C4-2B (cell line): ENCODE measurements at regions not wholly inside any gene's neighbourhood (a gene's known extent, or its start where the extent isn't known, plus 50 kb on each side); places are given as distances from the start of the nearest gene placed in this dataset.
"Not testable (repeated sequence)": the region's sequence is repeated elsewhere in the genome, so short reads cannot be mapped to it uniquely, and the experiment has no call there.

Source experiments
- H3K27ac ChIP-seq: fragments of 450-650 bp; 2 replicates; pipeline ENCODE4 v1.5.1; 2017
- CTCF ChIP-seq: fragments of 450-650 bp; conservative IDR thresholded peaks from 2 replicates; pipeline ENCODE4 v1.5.1; 2017; ENCODE audit warnings: mild to moderate bottlenecking
- ZFX ChIP-seq: fragments of 450-650 bp; IDR thresholded peaks from 2 replicates; pipeline ENCODE4 v1.6.1; 2017

- no peak for TF ChIP-seq ZFX
- TF ChIP-seq CTCF, result no peak
- no peak overlapping the region for H3K27ac ChIP-seq
Measured at GRCh38 chr1:234827181-234827580, 217.2 kb upstream of the IRF2BP2 start.

GRCh38 chr1:234826352-234826751 lies 216.4 kb upstream of the IRF2BP2 start:
- no peak overlapping the region for H3K27ac ChIP-seq
- TF ChIP-seq CTCF, result no peak
- TF ChIP-seq ZFX, result no peak

GRCh38 chr1:234825498-234826165 lies 215.7 kb upstream of the IRF2BP2 start:
- no peak overlapping the region for H3K27ac ChIP-seq

GRCh38 chr1:234824836-234825235 lies 214.9 kb upstream of the IRF2BP2 start:
- H3K27ac ChIP-seq, result not testable (repeated sequence)

More at GRCh38 chr1:234825498-234826165, 215.7 kb upstream of the IRF2BP2 start:
- TF ChIP-seq CTCF (no peak), ZFX (no peak)

GRCh38 chr1:234823191-234824176 lies 213.5 kb upstream of the IRF2BP2 start:
- no peak overlapping the region for H3K27ac ChIP-seq
- TF ChIP-seq ZFX (no peak), CTCF (no peak)

- H3K27ac ChIP-seq, result no peak overlapping the region
- no peak for TF ChIP-seq ZFX
- no peak for TF ChIP-seq CTCF
Measured at GRCh38 chr1:234821840-234822239, 211.9 kb upstream of the IRF2BP2 start.

- no peak overlapping the region for H3K27ac ChIP-seq
Measured at GRCh38 chr1:234820597-234820996, 210.6 kb upstream of the IRF2BP2 start.

GRCh38 chr1:234819845-234820244 lies 209.9 kb upstream of the IRF2BP2 start:
- H3K27ac ChIP-seq, result not testable (repeated sequence)

More at GRCh38 chr1:234820597-234820996, 210.6 kb upstream of the IRF2BP2 start:
- TF ChIP-seq ZFX (no peak), CTCF (no peak)

GRCh38 chr1:234818040-234818387 lies 208.0 kb upstream of the IRF2BP2 start:
- H3K27ac ChIP-seq, result not testable (repeated sequence)

- H3K27ac ChIP-seq, result not testable (repeated sequence)
Measured at GRCh38 chr1:234817313-234818039, 207.5 kb upstream of the IRF2BP2 start.

GRCh38 chr1:234816864-234817263 lies 206.9 kb upstream of the IRF2BP2 start:
- H3K27ac ChIP-seq, result not testable (repeated sequence)
